SK-N-SH (cell line): ENCODE measurements at regions not wholly inside any gene's neighbourhood (a gene's known extent, or its start where the extent isn't known, plus 50 kb on each side); places are given as distances from the start of the nearest gene placed in this dataset.

ENCODE experiments used
- CTCF ChIA-PET: fragments of 300-600, 350-600 bp; formaldehyde crosslinking; extraction: SDS; loops from one replicate; lab custom pipeline; 2021; lab: Yijun Ruan, JAX
- POLR2A ChIA-PET: fragments of 350-600 bp; sonication (Branson Sonifier 250); formaldehyde crosslinking; extraction: SDS; loops from one replicate; lab custom pipeline; 2020; ENCODE audit warnings: antibody characterized with exemption, inconsistent platforms; lab: Yijun Ruan, JAX
- DNase-seq: peaks from one replicate; pipeline ENCODE4 v3.0.0; 2012
- H2AFZ ChIP-seq: fragments of 200-600 bp; sonication (generic); 2 replicates; pipeline ENCODE4 v1.8.1; 2016; ENCODE audit warnings: antibody characterized with exemption, mild to moderate bottlenecking, low read depth
- H3F3A ChIP-seq: fragments of 200-600 bp; sonication (generic); replicated peaks from 2 replicates; pipeline ENCODE3; 2016; ENCODE audit warnings: antibody characterized with exemption, mild to moderate bottlenecking; ENCODE audit not compliant: insufficient read depth
- H3K27ac ChIP-seq, 2 experiments: fragments of 200-500 bp in 1 of 2; fragments of 200-600 bp in 1 of 2; sonication (Bioruptor generic) in 1 of 2; sonication (generic), shearing (Covaris generic) in 1 of 2; 2 replicates each; pipeline versions ENCODE4 v1.5.1 to v1.6.1; 2014 to 2016; ENCODE audit warnings: low read depth in 2 of 2, inconsistent platforms in 1 of 2, low read length in 1 of 2, mild to moderate bottlenecking in 1 of 2, mixed read lengths in 1 of 2
- H3K27me3 ChIP-seq: fragments of 200-600 bp; sonication (generic), shearing (Covaris generic); 2 replicates; pipeline ENCODE4 v1.6.1; 2016; ENCODE audit warnings: mixed run types; ENCODE audit not compliant: insufficient read depth
- H3K36me3 ChIP-seq, 2 experiments: fragments of 200-500 bp in 1 of 2; fragments of 200-600 bp in 1 of 2; sonication (Bioruptor generic) in 1 of 2; sonication (generic) in 1 of 2; replicated peaks in 1 of 2; 2 replicates each; pipeline versions ENCODE3 to v1.5.1; 2014 to 2016; ENCODE audit warnings: low read length in 1 of 2, mild to moderate bottlenecking in 1 of 2; ENCODE audit not compliant: insufficient read depth in 2 of 2, control insufficient read depth in 1 of 2
- H3K4me1 ChIP-seq, 2 experiments: fragments of 200-500 bp in 1 of 2; fragments of 200-600 bp in 1 of 2; sonication (Bioruptor generic) in 1 of 2; sonication (generic), shearing (Covaris generic) in 1 of 2; 2 replicates each; pipeline versions ENCODE4 v1.5.1 to v1.6.1; 2014 to 2016; ENCODE audit warnings: low read depth in 1 of 2, low read length in 1 of 2, mixed run types in 1 of 2; ENCODE audit not compliant: insufficient read depth in 2 of 2, control insufficient read depth in 1 of 2
- H3K4me2 ChIP-seq: fragments of 200-600 bp; sonication (generic), shearing (Covaris generic); 2 replicates; pipeline ENCODE4 v1.6.1; 2017; ENCODE audit warnings: mixed run types
- H3K4me3 ChIP-seq, 2 experiments: fragments of 200-500 bp in 1 of 2; fragments of 200-600 bp in 1 of 2; sonication (Bioruptor generic) in 1 of 2; sonication (generic), shearing (Covaris generic) in 1 of 2; 2 replicates each; pipeline versions ENCODE4 v1.5.1 to v1.8.1; 2014 to 2016; ENCODE audit warnings: low read depth in 2 of 2, inconsistent platforms in 1 of 2, low read length in 1 of 2, mild to moderate bottlenecking in 1 of 2, mixed read lengths in 1 of 2, moderate library complexity in 1 of 2
- H3K79me2 ChIP-seq: fragments of 200-600 bp; sonication (generic); 2 replicates; pipeline ENCODE4 v1.8.1; 2017; ENCODE audit warnings: mild to moderate bottlenecking; ENCODE audit not compliant: insufficient read depth
- H3K9ac ChIP-seq: fragments of 200-600 bp; sonication (generic); 2 replicates; pipeline ENCODE4 v1.6.1; 2017; ENCODE audit warnings: mixed run types
- H3K9me2 ChIP-seq: fragments of 200-600 bp; sonication (generic); 2 replicates; pipeline ENCODE4 v1.6.1; 2017; ENCODE audit warnings: mixed run types
- H3K9me3 ChIP-seq: fragments of 200-600 bp; sonication (generic); 2 replicates; pipeline ENCODE4 v1.6.1; 2017; ENCODE audit warnings: mixed run types, mild to moderate bottlenecking, moderate library complexity
- H4K20me1 ChIP-seq: fragments of 200-600 bp; sonication (generic); 2 replicates; pipeline ENCODE4 v1.6.1; 2017; ENCODE audit warnings: mild to moderate bottlenecking, mixed run types; ENCODE audit not compliant: insufficient read depth
- ELF1 ChIP-seq: IDR thresholded peaks from 2 replicates; pipeline ENCODE4 v1.4.0; 2012
- FOXJ3 ChIP-seq: sonication (generic); formaldehyde crosslinking; IDR thresholded peaks from 2 replicates; pipeline ENCODE4 v1.5.1; 2020; ENCODE audit warnings: mild to moderate bottlenecking, missing genetic modification reagents
- FOXM1 ChIP-seq: IDR thresholded peaks from 2 replicates; pipeline ENCODE4 v1.4.0; 2012; ENCODE audit warnings: low read depth, mild to moderate bottlenecking
- GABPA ChIP-seq: IDR thresholded peaks from 2 replicates; pipeline ENCODE4 v1.4.0; 2012; ENCODE audit warnings: low read depth, mild to moderate bottlenecking
- MAX ChIP-seq: IDR thresholded peaks from 2 replicates; pipeline ENCODE4 v1.4.0; 2012; ENCODE audit warnings: low read depth
- MEF2A ChIP-seq: IDR thresholded peaks from 2 replicates; pipeline ENCODE4 v1.4.0; 2012; ENCODE audit warnings: low read depth, borderline replicate concordance
- NFIC ChIP-seq: IDR thresholded peaks from 2 replicates; pipeline ENCODE4 v1.4.0; 2012; ENCODE audit warnings: borderline replicate concordance
- POLR2AphosphoS5 ChIP-seq: IDR thresholded peaks from 2 replicates; pipeline ENCODE4 v1.6.1; 2012; ENCODE audit warnings: low read depth, low read length
- RAD21 ChIP-seq: IDR thresholded peaks from 2 replicates; pipeline ENCODE4 v1.6.1; 2012; ENCODE audit warnings: mild to moderate bottlenecking, low read length
- RFX5 ChIP-seq: IDR thresholded peaks from 2 replicates; pipeline ENCODE4 v1.6.1; 2012; ENCODE audit warnings: mild to moderate bottlenecking, improper control_type of control experiment, low read length
- SMC3 ChIP-seq: IDR thresholded peaks from 2 replicates; pipeline ENCODE4 v1.6.1; 2012; ENCODE audit warnings: low read depth, low read length, improper control_type of control experiment
- TAF1 ChIP-seq: IDR thresholded peaks from 2 replicates; pipeline ENCODE4 v1.6.1; 2012; ENCODE audit warnings: low read depth, mild to moderate bottlenecking, low read length, moderate library complexity, borderline replicate concordance
- TCF12 ChIP-seq: IDR thresholded peaks from 2 replicates; pipeline ENCODE4 v1.4.0; 2012
- USF2 ChIP-seq: fragments of 150-350 bp; IDR thresholded peaks from 2 replicates; pipeline ENCODE4 v1.6.1; 2017; ENCODE audit warnings: antibody characterized with exemption, low read length, low read depth, borderline replicate concordance
- YY1 ChIP-seq: IDR thresholded peaks from 2 replicates; pipeline ENCODE4 v1.4.0; 2012; ENCODE audit warnings: low read depth, mild to moderate bottlenecking
- ZBTB33 ChIP-seq: IDR thresholded peaks from 2 replicates; pipeline ENCODE4 v1.4.0; 2012; ENCODE audit warnings: low read depth, borderline replicate concordance
- WGBS: methylation state at CpG from one replicate; pipeline ENCODE4 v1.1.6; 2017; ENCODE audit warnings: low lambda C conversion rate; 5-methylcytosine and 5-hydroxymethylcytosine counted together
- TF ChIP-seq, protein P1 (sequence below): fragments of 150-350 bp; IDR thresholded peaks from 2 replicates; pipeline ENCODE4 v1.6.1; 2016; ENCODE audit warnings: mild to moderate bottlenecking, low read depth, low read length
- TF ChIP-seq, protein P2 (sequence below): IDR thresholded peaks from 2 replicates; pipeline ENCODE4; 2012
- TF ChIP-seq, protein P3 (sequence below): fragments of 200-600 bp; sonication (generic); IDR thresholded peaks from 2 replicates; pipeline ENCODE4 v1.6.1; 2017; ENCODE audit warnings: antibody characterized with exemption, mild to moderate bottlenecking, moderate library complexity

DNA sequence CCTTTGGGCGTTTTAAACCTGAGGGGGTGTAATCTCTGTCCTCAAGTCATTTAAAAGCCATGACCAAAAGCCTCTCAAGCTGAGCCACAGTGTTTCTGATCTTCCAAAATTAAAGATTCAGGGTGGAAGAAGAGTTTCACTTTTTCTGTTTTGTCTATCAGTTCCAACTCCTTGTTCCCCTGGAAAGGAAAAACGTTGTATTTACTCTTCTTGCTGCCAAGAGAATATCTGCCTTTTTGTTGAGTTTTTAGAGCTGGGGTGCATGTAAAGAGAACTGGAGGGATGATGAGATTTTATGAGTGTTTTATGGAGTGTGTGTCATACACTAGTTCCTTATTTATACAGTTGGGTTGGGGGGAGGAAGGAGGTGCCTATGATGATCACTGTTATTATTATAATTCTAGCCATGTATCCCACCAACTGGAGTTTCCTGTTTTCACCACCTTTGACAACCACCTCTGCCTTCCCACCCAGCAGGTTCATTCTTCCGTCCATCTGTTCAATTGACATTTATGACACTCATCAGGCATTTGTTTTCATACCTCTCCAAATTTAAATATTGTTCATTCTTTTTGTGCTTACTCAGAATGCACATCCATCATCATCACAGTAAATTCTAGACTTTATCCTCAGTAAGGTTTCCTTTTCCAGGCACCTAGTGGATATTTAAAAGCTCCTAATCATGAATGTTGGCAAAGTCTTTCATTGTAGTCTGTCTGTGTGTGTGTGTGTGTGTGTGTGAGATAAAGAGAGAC, 97.9 kb upstream of the MPDZ start:
- DNase-seq = no peak
- H2AFZ ChIP-seq = no peak overlapping the region
- POLR2A ChIA-PET = no interaction called here

More for the DNA sequence above, 97.9 kb upstream of the MPDZ start:
- Histone ChIP-seq H3K9me3 (no peaks in the 10 kb centered on the region), H4K20me1 (no peaks in the 10 kb centered on the region), H3F3A (peaks cover 4% of the 10 kb centered on the region), H3K27ac (no peak overlapping the region), H3K4me1 (peaks cover 0 to under 1% of the 10 kb centered on the region in 2 experiments; a peak in 1 of 4 replicates), H3K27me3 (no peaks in the 10 kb centered on the region), H3K9me2 (no peaks in the 10 kb centered on the region), H3K36me3 (no peaks in the 10 kb centered on the region), H3K9ac (no peak overlapping the region), H3K4me2 (no peak overlapping the region), H3K79me2 (no peaks in the 10 kb centered on the region), H3K4me3 (no peak overlapping the region)
- 59% methylated on average over 3 of the region's 3 CpGs for WGBS
- CTCF ChIA-PET = interaction anchor here (2.9 kb wide), 1 partner anchor 26 kb away, joined by 8 read pairs; no protein-coding TSS in a partner anchor
- TF ChIP-seq FOXJ3 (CRISPR knock-in tag) (no peak), RFX5 (no peak), ZBTB33 (no peak), POLR2AphosphoS5 (no peak), MAX (no peak), MEF2A (no peak), ELF1 (no peak), TCF12 (no peak), TAF1 (no peak), NFIC (no peak), USF2 (no peak), SMC3 (no peak), RAD21 (no peak), YY1 (no peak), GABPA (no peak), FOXM1 (no peak)
- TF ChIP-seq, protein P1, sequence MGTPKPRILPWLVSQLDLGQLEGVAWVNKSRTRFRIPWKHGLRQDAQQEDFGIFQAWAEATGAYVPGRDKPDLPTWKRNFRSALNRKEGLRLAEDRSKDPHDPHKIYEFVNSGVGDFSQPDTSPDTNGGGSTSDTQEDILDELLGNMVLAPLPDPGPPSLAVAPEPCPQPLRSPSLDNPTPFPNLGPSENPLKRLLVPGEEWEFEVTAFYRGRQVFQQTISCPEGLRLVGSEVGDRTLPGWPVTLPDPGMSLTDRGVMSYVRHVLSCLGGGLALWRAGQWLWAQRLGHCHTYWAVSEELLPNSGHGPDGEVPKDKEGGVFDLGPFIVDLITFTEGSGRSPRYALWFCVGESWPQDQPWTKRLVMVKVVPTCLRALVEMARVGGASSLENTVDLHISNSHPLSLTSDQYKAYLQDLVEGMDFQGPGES = no peak
- TF ChIP-seq, protein P2, sequence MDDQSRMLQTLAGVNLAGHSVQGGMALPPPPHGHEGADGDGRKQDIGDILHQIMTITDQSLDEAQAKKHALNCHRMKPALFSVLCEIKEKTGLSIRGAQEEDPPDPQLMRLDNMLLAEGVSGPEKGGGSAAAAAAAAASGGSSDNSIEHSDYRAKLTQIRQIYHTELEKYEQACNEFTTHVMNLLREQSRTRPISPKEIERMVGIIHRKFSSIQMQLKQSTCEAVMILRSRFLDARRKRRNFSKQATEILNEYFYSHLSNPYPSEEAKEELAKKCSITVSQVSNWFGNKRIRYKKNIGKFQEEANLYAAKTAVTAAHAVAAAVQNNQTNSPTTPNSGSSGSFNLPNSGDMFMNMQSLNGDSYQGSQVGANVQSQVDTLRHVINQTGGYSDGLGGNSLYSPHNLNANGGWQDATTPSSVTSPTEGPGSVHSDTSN = no peak
- TF ChIP-seq, protein P3, sequence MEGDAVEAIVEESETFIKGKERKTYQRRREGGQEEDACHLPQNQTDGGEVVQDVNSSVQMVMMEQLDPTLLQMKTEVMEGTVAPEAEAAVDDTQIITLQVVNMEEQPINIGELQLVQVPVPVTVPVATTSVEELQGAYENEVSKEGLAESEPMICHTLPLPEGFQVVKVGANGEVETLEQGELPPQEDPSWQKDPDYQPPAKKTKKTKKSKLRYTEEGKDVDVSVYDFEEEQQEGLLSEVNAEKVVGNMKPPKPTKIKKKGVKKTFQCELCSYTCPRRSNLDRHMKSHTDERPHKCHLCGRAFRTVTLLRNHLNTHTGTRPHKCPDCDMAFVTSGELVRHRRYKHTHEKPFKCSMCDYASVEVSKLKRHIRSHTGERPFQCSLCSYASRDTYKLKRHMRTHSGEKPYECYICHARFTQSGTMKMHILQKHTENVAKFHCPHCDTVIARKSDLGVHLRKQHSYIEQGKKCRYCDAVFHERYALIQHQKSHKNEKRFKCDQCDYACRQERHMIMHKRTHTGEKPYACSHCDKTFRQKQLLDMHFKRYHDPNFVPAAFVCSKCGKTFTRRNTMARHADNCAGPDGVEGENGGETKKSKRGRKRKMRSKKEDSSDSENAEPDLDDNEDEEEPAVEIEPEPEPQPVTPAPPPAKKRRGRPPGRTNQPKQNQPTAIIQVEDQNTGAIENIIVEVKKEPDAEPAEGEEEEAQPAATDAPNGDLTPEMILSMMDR = no peak
